NCI-H748 (cell line): ENCODE measurements at regions not wholly inside any gene's neighbourhood (a gene's known extent, or its start where the extent isn't known, plus 50 kb on each side); places are given as distances from the start of the nearest gene placed in this dataset.
"Not testable (repeated sequence)": the region's sequence is repeated elsewhere in the genome, so short reads cannot be mapped to it uniquely, and the experiment has no call there.

Experiments
- DNase-seq: peaks from one replicate; lab custom pipeline; 2025; ENCODE audit not compliant: unreplicated experiment; lab: John Stamatoyannopoulos, UW

DNA sequence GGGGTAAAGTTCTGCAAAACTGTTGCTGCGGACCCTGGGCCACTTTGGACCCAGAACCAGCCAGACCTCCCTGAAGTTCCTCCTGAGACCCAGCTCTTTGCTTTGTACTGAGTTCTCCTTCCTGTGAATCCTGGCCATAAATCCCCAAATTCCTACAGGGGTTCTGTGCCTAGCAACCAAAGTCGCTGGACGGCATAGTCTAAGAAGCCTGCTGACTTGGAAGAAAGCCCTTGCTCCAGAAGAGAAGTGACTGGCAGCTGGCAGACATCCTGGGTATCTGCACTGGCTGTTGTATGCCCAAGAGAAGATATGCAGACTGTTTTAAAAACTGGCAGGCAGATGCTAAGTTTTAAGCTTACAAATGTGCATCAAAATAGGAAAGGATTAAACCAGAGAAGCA, 99.9 kb upstream of the SLC24A4 start:
- DNase-seq, result no peak

DNA sequence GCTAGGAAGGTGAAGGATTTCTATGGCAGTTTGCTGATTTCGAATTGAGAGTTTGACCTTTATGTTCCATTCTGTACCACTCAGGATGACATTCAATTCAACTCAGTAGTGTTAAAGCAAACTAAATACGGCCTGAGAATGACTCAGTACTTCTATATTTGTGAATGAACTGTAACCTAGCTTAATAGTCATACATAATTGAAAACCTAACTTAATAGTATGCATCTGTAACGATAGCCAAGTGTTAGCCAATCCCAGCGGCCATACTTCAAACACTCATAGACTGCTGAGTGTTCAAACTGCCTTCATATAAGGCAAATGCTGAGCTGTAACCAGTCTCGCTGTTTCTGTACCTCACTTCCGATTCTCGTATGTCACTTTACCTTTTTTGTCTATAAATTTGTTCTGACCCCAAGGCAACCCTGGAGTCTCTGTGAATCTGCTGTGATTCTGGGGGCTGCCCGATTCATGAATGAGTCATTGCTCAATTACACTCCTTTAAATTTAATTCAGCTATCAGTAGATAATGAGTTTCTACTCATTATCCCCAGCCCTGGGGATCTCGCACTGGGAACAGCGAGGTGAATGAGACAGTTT, 98.5 kb upstream of the SLC24A4 start:
- DNase-seq, result peak; percentile 51

DNA sequence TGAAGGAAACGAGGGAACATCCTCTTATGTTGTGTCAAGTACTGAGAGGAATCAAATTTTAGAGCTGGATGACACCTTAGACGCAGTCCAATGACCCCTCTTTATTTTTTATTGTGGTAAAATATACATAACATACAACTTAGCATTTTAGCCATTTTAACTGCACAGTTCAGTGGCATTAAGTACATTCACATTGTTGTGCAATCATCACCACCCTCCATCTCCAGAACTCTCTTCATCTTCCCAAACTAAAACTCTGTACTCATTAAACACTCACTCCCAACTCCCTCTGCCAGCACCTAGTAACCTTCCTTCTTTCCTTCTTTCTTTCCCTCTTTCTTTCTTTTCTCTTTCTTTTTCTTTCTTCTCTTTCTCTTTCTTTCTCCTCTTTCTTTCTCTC, 97.2 kb upstream of the SLC24A4 start:
- no peak for DNase-seq

DNA sequence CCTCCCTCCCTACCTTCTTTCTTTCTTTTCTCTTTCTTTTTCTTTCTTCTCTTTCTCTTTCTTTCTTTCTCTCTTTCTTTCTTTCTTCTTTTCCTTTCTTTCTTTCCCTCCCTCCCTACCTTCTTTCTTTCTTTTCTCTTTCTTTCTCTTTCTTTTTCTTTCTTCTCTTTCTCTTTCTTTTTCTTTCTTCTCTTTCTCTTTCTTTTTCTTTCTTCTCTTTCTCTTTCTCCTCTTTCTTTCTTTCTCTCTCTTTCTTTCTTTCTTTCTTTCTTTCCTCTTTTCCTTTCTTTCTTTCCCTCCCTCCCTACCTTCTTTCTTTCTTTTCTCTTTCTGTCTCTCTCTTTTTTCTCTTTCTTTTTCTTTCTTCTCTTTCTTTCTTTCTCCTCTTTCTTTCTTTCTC, 96.8 kb upstream of the SLC24A4 start:
- DNase-seq, result not testable (repeated sequence)

DNA sequence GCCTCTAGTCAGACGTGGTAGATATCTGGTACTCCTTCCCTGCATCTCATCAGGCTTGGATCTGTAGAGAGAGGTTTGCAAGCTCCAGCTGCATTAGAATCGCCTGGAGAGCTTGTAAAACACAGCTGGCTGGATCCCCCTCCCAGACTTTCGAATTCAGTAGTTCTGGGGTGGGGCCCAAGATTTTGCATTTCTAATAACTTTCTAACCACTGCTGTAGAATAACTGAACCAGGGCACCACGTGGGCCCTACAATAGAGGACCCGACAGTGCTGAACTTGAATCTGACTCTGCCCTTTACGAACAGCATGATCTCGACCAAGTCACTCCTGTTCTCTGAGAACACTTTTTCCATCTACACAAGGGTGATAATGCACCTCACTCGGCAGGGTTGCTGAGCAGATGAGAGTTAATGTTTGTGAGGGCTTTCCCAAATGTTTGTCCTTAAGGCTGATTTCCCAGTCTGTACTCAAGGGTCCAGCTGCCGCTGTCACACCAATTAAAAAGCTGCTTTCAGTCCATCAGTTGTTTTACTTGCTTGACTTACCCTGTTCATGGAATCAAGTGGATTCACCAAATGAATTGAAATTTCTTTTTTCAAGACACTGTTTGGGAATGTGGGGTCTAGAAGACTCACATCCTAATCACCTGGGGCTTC, 86.6 kb upstream of the SLC24A4 start:
- no peak for DNase-seq

DNA sequence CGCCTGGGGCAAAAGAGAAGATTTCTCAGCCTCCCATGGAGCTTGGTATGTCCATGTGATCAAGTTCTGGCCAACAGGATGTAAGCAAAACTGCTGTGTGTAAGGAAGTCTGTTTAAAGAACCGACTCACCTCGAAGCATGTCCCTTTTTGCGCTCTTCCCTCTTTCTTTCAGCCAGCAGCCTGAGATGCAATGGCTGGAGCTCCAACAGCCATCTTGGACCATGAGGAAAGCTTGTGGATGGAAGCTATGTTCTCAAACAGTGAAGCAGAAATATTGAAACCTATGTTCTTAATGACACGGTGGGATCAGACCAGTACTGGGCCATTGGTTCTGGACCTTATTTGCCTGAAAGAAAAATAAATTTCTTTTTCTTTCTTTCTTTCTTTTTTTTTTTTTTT, 82.3 kb upstream of the SLC24A4 start:
- DNase-seq, result no peak

DNA sequence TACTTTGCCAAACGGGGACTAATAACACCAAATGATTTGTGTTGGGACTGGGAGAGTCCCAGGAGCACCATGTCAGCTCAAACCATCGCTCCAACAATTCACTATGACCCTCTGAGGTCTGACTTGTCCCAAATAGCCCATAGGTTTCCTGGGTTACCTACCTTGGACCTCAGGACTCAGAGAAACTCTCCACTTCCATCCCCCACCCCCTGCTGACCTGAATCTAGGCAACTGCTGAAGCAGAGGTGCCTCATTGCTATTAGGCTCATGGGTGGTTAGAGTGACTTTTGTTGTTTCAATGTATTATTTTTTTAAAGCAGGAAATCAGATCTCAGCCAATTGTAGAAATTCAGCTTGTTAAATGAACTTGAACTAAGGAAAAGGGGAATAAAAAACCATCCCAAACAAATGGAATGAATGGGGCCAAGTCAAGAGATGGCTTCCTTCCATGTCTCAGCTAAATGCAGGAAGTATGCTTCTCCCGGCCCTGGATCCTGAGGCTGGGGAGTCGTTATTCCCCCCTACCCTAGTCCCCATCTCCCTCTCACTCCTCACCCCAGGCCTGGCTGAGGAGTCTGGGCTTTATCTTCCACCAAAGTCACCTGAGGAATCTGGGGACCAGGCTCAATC, 80.9 kb upstream of the SLC24A4 start:
- DNase-seq, result no peak

DNA sequence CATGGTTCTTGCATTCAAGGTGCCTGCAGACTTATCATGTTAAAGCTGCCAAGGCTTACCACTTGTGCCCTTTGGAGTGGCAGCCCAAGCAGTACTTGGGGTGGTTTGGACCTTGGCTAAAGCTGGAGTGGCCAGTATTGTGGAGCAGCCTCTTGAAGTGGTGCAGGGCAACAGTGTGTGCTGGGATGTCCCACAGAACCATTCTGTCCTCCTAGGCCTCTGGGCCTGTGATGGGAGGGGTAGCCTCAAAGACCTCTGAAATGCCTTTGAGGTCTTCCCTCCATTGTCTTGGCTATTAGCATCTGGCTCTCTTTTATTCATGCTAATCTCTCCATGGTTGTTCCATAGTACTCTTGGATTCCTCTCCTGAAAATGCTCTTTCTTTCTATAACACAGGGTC, 78.2 kb upstream of the SLC24A4 start:
- DNase-seq, result no peak

DNA sequence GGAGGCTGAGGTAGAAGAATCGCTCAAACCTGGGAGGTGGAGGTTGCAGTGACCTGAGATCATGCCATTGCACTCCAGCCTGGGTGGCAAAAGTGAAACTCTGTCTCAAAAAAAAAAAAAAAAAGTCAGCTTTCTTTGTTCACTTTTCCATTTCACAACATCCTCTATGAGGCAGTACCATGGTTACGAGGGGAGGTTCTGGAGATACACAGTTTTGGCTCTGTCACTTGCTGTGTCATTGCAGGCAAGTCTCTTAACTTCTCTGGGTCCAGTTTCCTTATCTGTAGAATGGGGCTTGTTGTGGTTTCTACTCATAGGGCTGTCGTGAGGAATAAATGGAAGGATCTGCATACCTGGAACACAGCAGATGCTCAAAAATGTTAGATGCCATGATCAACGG, 75.6 kb upstream of the SLC24A4 start:
- DNase-seq, result no peak

DNA sequence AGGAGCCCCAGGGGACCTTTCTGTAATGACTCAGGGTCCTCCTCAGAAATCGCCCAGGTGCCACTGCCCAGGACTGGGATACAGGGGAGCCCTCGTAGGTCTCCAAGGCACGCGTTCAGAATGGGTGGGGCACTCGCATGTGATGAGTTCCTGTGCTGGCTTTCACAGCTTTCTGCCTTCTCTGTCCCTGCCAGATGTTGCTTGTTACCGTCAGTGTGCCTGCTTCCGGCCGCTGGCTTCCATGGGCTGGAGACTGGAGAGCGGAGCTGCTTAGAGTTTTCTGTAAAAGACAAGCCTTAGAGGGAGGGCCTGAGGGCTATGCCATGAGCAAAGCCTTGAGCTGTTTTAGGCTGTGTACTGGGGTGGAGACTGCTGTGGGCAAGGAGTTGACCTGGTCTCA, 75.0 kb upstream of the SLC24A4 start:
- DNase-seq, result peak; percentile 30

DNA sequence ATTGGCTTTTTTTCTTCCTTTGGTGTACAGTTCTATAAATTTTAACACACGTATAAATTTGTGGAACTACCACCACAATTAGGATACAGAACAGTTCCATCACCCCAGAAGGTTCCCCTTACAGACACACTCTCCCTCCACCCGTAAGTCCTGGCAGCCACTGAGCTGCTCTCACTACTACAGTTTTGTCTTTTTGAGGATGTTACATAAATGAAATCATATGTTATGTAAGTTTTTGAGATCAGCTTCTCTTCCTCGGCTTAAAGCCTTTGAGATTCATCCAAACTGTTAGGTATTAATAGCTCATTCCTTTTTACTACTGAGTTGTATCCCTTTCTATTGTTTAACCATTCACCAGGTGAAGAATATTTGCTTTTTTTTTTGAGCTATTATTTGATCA, 74.3 kb upstream of the SLC24A4 start:
- no peak for DNase-seq

DNA sequence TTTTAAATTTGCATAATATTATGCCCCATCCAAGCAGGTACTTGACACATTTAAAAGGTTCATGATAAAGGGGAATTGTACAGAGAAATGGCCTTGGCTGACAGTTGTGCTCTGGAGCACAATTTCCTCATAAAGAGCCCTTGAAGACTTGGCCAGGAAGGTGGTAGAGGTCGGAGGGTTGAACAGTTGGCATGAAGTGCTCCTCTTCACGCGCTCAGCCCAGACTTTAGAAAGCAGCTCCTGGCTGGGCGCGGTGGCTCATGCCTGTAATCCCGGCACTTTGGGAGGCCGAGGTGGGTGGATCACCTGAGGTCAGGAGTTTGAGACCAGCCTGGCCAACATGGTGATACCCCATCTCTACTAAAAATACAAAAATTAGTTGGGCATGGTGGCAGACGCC, 72.6 kb upstream of the SLC24A4 start:
- DNase-seq, result not testable (repeated sequence)

DNA sequence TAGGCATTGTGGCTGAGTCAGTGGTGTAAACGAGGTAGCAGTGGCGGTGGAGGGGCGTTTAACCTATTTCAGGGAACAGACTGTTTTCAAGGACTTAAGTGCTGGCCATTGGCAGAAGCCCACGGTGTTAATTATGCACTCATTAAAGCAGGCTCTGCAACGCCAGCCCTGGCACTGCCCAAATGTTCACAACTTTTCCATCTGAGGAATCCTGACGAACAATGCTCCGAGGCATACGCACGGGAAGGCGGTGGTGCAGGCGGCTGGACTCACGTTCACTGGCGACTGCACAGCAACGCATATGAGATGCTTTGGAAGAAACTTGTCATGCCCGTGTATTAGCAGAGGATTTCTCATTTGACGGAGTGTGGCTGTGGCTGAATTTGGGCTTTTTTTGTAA, 70.6 kb upstream of the SLC24A4 start:
- peak; percentile 69 for DNase-seq

DNA sequence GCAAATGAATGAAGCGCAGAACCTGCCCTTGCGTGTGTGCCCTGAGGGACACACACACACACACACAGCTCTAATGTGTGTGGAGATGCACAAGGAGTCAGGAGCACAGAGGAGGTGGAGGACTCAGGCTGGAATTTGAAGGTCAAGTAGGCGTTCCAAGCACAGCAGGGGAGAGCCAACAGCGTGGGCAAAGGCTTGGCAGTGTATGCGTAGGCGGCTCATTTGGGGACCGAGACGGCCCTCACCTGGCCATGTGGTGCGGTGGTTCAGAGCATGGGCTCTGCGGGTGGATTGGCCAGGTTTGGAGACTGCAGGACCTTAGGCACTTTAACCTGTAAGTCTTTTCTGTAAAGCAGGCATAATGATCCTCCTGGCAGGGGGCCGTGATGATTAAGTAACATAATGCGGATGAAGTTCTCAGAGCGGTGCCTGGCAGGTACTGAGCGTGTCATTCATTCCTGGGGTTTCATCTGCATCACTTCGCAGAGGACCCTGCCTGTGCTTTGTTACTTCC, 69.5 kb upstream of the SLC24A4 start:
- DNase-seq, result peak; percentile 57

DNA sequence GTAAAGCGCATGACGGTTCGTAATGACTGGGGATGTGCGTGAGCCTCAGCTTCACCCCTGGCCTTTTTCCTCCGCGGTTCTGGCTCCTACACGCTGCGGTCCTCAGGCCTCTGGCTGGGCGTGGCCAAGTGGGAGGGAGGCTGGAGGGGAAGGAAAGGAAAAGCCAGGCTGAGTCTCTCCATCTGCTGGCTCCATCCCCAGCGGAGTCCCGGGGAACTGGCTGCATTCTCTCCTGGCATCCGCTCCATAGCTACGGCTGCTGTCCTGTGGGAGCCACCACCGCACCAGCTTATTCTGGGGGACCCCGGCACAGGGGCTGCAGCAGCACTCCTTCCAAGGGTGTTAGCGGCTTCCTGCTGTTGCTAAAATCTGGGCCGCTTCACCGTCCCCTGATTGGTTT, 68.2 kb upstream of the SLC24A4 start:
- no peak for DNase-seq

DNA sequence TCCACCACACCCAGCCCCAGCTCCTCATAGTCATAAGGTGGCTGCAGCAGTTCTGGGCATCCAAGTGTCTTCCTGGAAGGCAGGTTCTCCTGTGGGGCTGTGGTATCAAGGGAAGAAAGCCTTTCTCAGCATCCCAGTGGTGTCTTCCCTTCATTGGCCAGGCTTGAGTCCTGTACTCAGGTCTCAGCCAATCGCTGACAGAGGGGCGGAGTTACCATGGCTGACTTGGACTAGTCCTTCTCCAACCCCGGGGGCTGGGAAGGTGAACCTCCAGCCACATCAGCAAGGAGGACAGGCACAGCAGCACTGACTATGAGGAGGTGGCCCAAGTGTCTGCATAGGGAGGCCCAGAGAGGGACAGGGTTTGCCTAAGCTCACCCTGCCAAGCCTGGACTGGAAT, 64.0 kb upstream of the SLC24A4 start:
- DNase-seq, result no peak

DNA sequence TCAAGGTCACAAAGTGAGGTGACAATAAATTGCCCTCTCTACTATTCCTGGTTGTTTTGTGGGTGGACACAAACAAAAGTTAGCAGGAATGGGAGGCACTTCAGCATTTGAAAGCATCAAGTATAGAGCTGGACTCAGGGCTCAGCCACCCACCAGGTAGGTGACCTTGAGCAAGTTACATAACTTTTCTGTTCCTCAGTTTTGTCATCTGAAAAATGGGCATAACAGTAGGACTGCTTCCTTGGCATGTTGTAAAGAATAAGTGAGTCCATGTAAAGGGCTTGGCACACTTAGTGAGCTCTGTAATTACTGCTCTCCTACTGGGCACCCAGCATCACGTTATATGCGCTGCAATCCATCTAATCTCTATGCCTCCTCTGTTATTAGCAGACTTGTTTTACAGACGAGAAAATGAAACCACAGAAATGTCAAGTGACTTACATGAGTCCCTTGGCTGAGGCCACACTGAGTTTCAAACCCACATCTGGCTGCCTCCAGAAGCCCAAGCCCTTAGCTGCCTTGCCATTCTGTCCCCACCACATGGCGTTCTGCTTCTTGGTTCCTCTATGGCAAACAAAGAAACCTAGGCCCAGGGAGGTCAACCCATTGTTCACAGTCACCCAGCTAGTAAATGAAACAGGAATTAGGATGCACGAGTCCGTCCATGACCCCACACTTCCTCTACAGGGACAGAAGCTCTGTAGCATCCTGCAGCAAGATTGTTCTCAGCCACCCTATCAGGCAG, 63.2 kb upstream of the SLC24A4 start:
- no peak for DNase-seq

DNA sequence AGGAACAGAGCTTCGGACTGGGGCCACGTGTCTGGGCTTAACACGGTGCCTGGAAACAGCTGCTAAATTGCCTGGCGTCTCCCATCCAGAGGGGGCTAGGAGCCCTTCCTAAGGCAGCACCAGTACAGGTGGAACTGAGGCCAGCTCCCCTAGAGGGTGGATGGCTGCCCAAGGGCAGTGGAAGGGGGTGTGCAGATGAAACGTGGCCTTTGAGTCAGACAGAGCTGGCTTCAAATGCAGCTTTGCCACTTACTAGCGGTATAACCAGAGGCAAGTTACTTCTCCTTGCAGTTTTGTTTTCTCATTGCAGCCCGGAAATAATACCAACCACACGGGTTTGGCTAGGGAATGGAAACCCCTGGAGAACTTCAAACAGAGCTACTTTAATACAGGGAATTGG, 59.3 kb upstream of the SLC24A4 start:
- DNase-seq, result no peak

DNA sequence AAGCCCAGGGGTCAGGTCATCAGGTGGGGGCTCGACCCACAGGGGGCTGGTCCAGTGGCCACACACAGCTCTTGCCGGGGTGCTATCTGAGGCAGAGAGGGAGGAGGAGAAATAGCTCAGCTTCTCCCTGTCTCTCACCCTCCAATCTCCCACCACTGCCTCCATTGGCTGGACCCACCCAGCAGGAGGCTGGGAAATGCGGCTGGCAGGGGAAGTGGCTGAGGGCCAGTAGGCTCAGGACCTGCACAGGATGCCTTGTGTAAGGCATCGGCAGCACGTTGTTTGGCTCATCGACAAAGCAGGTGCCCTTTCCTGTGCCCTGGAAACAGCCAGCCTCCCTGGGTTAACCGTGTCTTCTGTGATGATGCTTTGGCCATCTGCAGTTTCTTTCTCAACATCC, 58.8 kb upstream of the SLC24A4 start:
- DNase-seq, result no peak

DNA sequence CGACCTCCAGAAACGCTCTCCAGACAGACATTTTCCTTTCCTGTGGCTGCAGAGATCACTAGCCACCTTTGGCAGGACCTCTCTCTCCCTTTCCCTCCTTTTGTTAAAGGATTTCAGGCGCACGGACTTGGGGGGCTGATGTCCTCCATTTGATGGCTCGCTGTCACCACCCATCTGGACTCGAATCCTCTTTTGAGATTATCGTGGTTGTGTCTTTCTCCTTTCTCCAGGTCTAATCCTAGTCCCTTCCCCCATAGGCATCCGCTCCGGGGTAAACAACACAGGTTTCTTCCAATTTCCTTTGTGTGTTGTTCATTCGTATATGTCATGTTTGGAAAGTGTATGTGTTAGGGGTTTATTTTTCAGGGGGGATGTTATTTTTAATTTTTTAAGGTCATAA, 56.7 kb upstream of the SLC24A4 start:
- no peak for DNase-seq
